H9 (cell line): ENCODE measurements at regions not wholly inside any gene's neighbourhood (a gene's known extent, or its start where the extent isn't known, plus 50 kb on each side); places are given as distances from the start of the nearest gene placed in this dataset.

Experiments used
- DNase-seq: peaks from one replicate; pipeline ENCODE4 v3.0.0-alpha.2; 2017
- H2AFZ ChIP-seq: one replicate; pipeline ENCODE4 v1.6.1; 2013; ENCODE audit warnings: mild to moderate bottlenecking, low read length, control low read depth, moderate library complexity
- H2AK5ac ChIP-seq: 2 replicates; pipeline ENCODE4 v1.6.1; 2013; ENCODE audit warnings: low read length, control low read depth, mixed read lengths; ENCODE audit not compliant: insufficient read length
- H2BK120ac ChIP-seq: one replicate; pipeline ENCODE4 v1.6.1; 2013; ENCODE audit warnings: low read depth, mild to moderate bottlenecking, low read length, control low read depth, inconsistent platforms; ENCODE audit not compliant: poor library complexity, severe bottlenecking
- H2BK12ac ChIP-seq: 2 replicates; pipeline ENCODE4 v1.6.1; 2013; ENCODE audit warnings: low read length, control low read depth, mixed read lengths, low read depth; ENCODE audit not compliant: insufficient read length
- H2BK15ac ChIP-seq: 2 replicates; pipeline ENCODE4 v1.6.1; 2013; ENCODE audit warnings: low read depth, low read length, control low read depth
- H2BK20ac ChIP-seq: one replicate; pipeline ENCODE4 v1.6.1; 2013; ENCODE audit warnings: low read depth, mild to moderate bottlenecking, low read length, control low read depth, inconsistent platforms; ENCODE audit not compliant: poor library complexity, severe bottlenecking
- H2BK5ac ChIP-seq: 2 replicates; pipeline ENCODE4 v1.6.1; 2013; ENCODE audit warnings: low read length, control low read depth, mixed read lengths; ENCODE audit not compliant: insufficient read length
- H3K14ac ChIP-seq: 2 replicates; pipeline ENCODE4 v1.6.1; 2013; ENCODE audit warnings: low read length, control low read depth; ENCODE audit not compliant: insufficient read depth
- H3K18ac ChIP-seq: 2 replicates; pipeline ENCODE4 v1.6.1; 2013; ENCODE audit warnings: low read depth, mild to moderate bottlenecking, mixed read lengths, low read length, control low read depth; ENCODE audit not compliant: insufficient read length
- H3K23ac ChIP-seq: 2 replicates; pipeline ENCODE4 v1.6.1; 2013; ENCODE audit warnings: low read length, control low read depth, mixed read lengths, low read depth; ENCODE audit not compliant: insufficient read length
- H3K23me2 ChIP-seq: 2 replicates; pipeline ENCODE4 v1.6.1; 2013; ENCODE audit warnings: low read depth, mild to moderate bottlenecking, mixed read lengths, low read length, control low read depth; ENCODE audit not compliant: insufficient read length, poor library complexity, severe bottlenecking
- H3K27ac ChIP-seq: 2 replicates; pipeline ENCODE4 v1.5.1; 2013; ENCODE audit warnings: low read length, control low read depth, mixed read lengths, low read depth; ENCODE audit not compliant: insufficient read length
- H3K27me3 ChIP-seq: 2 replicates; pipeline ENCODE4 v1.6.1; 2013; ENCODE audit warnings: low read length, control low read depth, inconsistent platforms; ENCODE audit not compliant: insufficient read depth
- H3K4ac ChIP-seq: 2 replicates; pipeline ENCODE4 v1.6.1; 2013; ENCODE audit warnings: low read depth, mild to moderate bottlenecking, control low read depth, inconsistent platforms, low read length, moderate library complexity
- H3K4me1 ChIP-seq: 2 replicates; pipeline ENCODE4 v1.6.1; 2013; ENCODE audit warnings: low read length, control low read depth, inconsistent platforms; ENCODE audit not compliant: insufficient read depth
- H3K4me2 ChIP-seq: 2 replicates; pipeline ENCODE4 v1.6.1; 2013; ENCODE audit warnings: low read length, control low read depth, mixed read lengths; ENCODE audit not compliant: insufficient read length, insufficient read depth
- H3K56ac ChIP-seq: 2 replicates; pipeline ENCODE4 v1.6.1; 2013; ENCODE audit warnings: low read depth, mild to moderate bottlenecking, mixed read lengths, low read length, control low read depth; ENCODE audit not compliant: insufficient read length
- H3K79me1 ChIP-seq: 2 replicates; pipeline ENCODE4 v1.6.1; 2013; ENCODE audit warnings: low read depth, mild to moderate bottlenecking, moderate library complexity, low read length, control low read depth, inconsistent platforms; ENCODE audit not compliant: insufficient read depth, poor library complexity, severe bottlenecking
- H3K79me2 ChIP-seq: 2 replicates; pipeline ENCODE4 v1.6.1; 2013; ENCODE audit warnings: low read length, control low read depth, inconsistent platforms; ENCODE audit not compliant: insufficient read depth
- H3K9ac ChIP-seq: 2 replicates; pipeline ENCODE4 v1.6.1; 2013; ENCODE audit warnings: low read length, control low read depth, mixed read lengths; ENCODE audit not compliant: insufficient read length; ENCODE audit errors: extremely low read depth
- H3K9me3 ChIP-seq: one replicate; pipeline ENCODE4 v1.6.1; 2013; ENCODE audit warnings: low read depth, low read length, inconsistent platforms; ENCODE audit not compliant: control insufficient read depth
- H3T11ph ChIP-seq: one replicate; pipeline ENCODE4 v1.6.1; 2013; ENCODE audit warnings: mild to moderate bottlenecking, low read length, control low read depth, inconsistent platforms
- H4K20me1 ChIP-seq: one replicate; pipeline ENCODE4 v1.6.1; 2013; ENCODE audit not compliant: control insufficient read depth, insufficient read length, insufficient read depth
- H4K5ac ChIP-seq: 2 replicates; pipeline ENCODE4 v1.6.1; 2013; ENCODE audit warnings: low read depth, mild to moderate bottlenecking, mixed read lengths, low read length, control low read depth; ENCODE audit not compliant: insufficient read length
- H4K8ac ChIP-seq: replicated peaks from 2 replicates; pipeline ENCODE4 v1.6.1; 2013; ENCODE audit warnings: low read length, control low read depth, mixed read lengths, low read depth; ENCODE audit not compliant: insufficient read length
- H4K91ac ChIP-seq: 2 replicates; pipeline ENCODE4 v1.6.1; 2013; ENCODE audit warnings: low read depth, mild to moderate bottlenecking, moderate library complexity, mixed read lengths, low read length, control low read depth; ENCODE audit not compliant: insufficient read length
- H3K27ac Mint-ChIP-seq, 3 experiments: 2 replicates in 2 of 3; 3 replicates in 1 of 3; pipeline ENCODE4 v1.8.0; 2020 to 2021; ENCODE audit warnings: mixed read lengths in 3 of 3, mild to moderate bottlenecking in 1 of 3, moderate library complexity in 1 of 3
- H3K27me3 Mint-ChIP-seq: 2 replicates; pipeline ENCODE4 v1.8.0; 2021; ENCODE audit warnings: low read depth, mild to moderate bottlenecking, moderate library complexity, mixed read lengths
- H3K36me3 Mint-ChIP-seq, 3 experiments: 2 replicates in 2 of 3; 3 replicates in 1 of 3; pipeline ENCODE4 v1.8.0; 2020 to 2021; ENCODE audit warnings: low read depth in 3 of 3, mixed read lengths in 3 of 3; ENCODE audit not compliant: insufficient read depth in 1 of 3
- H3K4me1 Mint-ChIP-seq, 2 experiments: 2 replicates each; pipeline ENCODE4 v1.8.0; 2020; ENCODE audit warnings: mixed read lengths in 2 of 2
- H3K4me3 Mint-ChIP-seq, 2 experiments: 2 replicates in 1 of 2; 3 replicates in 1 of 2; pipeline ENCODE4 v1.8.0; 2020 to 2021; ENCODE audit warnings: mild to moderate bottlenecking in 2 of 2, mixed read lengths in 2 of 2, moderate library complexity in 1 of 2
- H3K9me3 Mint-ChIP-seq, 2 experiments: 2 replicates in 1 of 2; 3 replicates in 1 of 2; pipeline ENCODE4 v1.8.0; 2020; ENCODE audit warnings: mild to moderate bottlenecking in 2 of 2, mixed read lengths in 2 of 2, moderate library complexity in 1 of 2
- CTCF ChIP-seq: fragments of 200-600 bp; sonication (generic); conservative IDR thresholded peaks from 3 replicates; pipeline ENCODE4 v1.8.0; 2021; ENCODE audit warnings: antibody characterized with exemption, mild to moderate bottlenecking
- WGBS: extraction: QIAGEN DNeasy Blood & Tissue Kit; methylation state at CpG from one replicate; pipeline ENCODE4 v1.1.7; 2013; ENCODE audit warnings: missing lambda C conversion rate, low lambda C conversion rate, mixed read lengths; ENCODE audit not compliant: insufficient read length; ENCODE audit errors: extremely low coverage; 5-methylcytosine and 5-hydroxymethylcytosine counted together

DNA sequence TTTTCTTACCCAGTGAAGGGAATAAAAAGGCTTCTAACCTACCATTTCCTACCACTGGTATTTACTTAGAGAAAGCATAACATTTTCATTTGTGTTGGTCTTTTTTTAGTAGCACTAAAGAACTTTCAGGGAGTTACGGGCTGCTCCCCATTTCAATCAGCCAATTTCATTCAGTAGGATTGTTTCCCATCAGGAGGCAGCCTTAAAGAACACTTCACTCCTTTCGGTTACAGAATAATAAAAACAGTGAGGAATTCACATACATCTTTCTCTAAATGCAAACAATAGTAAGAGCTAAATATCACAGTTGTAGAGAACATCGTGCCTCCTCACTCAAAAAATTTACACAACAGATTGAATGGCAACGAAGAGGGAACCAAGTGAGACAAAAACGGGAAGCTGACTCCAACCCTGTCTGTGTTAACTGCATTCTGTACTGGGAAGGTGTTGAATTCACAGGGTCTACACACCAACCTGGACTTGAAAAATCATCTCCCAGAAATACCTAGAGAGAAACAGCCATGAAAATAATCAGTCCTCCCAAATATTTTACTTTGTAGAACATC is 55.5 kb upstream of the ABLIM1 start:
- no peak overlapping the region for H4K8ac ChIP-seq
- no peak overlapping the region for H3K4me2 ChIP-seq
- no peak overlapping the region for H2BK5ac ChIP-seq
- no peak for DNase-seq
- H2BK12ac ChIP-seq: no peak overlapping the region
- no peak overlapping the region for H3K4ac ChIP-seq
- H3T11ph ChIP-seq: no peak overlapping the region
- no peak overlapping the region for H3K18ac ChIP-seq
- H4K5ac ChIP-seq: no peak overlapping the region
- H4K91ac ChIP-seq: no peak overlapping the region
- H3K36me3 Mint-ChIP-seq: no peaks in the 10 kb centered on the region; a peak in 1 of 7 replicates
- no peaks in the 10 kb centered on the region for H3K79me2 ChIP-seq
- H3K9me3 Mint-ChIP-seq: no peaks in the 10 kb centered on the region
- H3K14ac ChIP-seq: no peak overlapping the region
- no peaks in the 10 kb centered on the region for H3K9me3 ChIP-seq
- H3K9ac ChIP-seq: no peak overlapping the region
- no peaks in the 10 kb centered on the region for H4K20me1 ChIP-seq
- no peak overlapping the region for H2AFZ ChIP-seq
- no peak overlapping the region for H3K23ac ChIP-seq
- no peak overlapping the region for H3K56ac ChIP-seq
- no peaks in the 10 kb centered on the region for H3K23me2 ChIP-seq
- no peaks in the 10 kb centered on the region for H3K27me3 ChIP-seq
- no peak overlapping the region for H2BK15ac ChIP-seq
- TF ChIP-seq CTCF: no peak
- H3K27me3 Mint-ChIP-seq: no peaks in the 10 kb centered on the region
- WGBS: no CpG with 5 or more reads among the region's 5 CpGs
- no peak overlapping the region for H2BK20ac ChIP-seq
- H3K4me1 ChIP-seq: peaks cover 2% of the 10 kb centered on the region; the same call in 1 of the 2 replicates
- H3K79me1 ChIP-seq: no peaks in the 10 kb centered on the region
- no peak overlapping the region for H3K4me3 Mint-ChIP-seq
- H3K27ac Mint-ChIP-seq: no peak overlapping the region
- H3K27ac ChIP-seq: no peak overlapping the region
- no peak overlapping the region for H2AK5ac ChIP-seq
- H3K4me1 Mint-ChIP-seq: peaks cover 33 to 34% of the 10 kb centered on the region in 2 experiments
- H2BK120ac ChIP-seq: no peak overlapping the region
